ENCODE measurements at regions not wholly inside any gene's neighbourhood (a gene's known extent, or its start where the extent isn't known, plus 50 kb on each side); places are given as distances from the start of the nearest gene placed in this dataset.
"Not testable (repeated sequence)": the region's sequence is repeated elsewhere in the genome, so short reads cannot be mapped to it uniquely, and the experiment has no call there.

DNA sequence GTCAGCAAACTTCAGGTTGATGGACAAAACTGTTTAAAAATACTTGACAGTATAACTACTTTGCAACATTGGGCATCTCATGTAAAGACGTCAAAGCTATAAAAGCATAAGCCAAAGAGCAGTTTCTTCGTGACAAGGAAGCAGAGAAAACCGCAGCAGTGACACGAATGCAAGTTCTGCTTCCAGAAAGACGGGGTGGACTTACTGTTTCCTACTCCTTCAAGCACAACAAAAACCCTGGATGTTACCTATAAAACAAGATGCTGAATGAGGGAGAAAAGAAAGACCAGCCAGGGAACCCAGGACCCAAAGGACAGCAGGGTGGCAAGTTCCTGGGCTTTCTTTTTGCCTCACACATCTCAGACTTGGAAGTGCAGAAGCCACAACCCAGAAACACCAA, 98.0 kb downstream of the DLL1 start:
- FAIRE-seq = no peak

DNA sequence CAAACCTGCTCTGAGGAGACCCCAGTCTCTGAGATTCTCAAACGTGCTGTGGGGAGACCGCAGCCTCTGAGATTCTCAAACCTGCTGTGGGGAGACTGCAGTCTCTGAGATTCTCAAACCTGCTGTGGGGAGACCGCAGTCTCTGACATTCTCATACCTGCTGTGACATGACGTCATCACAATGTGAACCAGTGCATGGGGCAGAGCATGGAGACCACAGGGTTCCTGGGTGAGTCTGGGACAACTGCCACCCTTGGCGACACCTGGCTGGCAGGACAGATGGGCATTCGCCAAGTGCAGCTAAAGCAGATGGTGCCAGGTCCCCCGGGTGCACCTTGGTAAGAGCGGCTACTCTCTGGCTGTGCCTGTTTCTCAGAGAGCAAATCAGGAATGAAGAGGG, 98.8 kb downstream of the DLL1 start:
- not testable (repeated sequence) for FAIRE-seq

DNA sequence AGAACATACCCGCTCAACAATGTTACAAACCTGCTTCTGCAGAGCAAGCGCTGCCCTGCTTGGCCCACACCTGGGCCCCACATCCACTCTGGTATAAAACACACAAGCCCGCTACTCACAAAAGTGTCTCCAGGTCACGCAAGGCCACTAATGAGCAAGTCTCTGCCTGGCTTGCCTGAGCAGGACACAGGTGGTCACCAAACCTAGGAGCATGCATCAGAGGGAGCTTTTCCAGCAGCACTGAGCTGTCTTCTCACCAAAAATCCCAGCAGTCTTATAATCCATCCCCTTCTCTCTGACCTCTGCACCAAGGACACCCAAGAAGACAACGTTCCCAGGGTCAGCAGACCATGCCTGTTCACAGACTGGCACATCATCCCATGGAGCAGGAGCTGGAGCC, 100.8 kb downstream of the DLL1 start:
- FAIRE-seq = no peak

DNA sequence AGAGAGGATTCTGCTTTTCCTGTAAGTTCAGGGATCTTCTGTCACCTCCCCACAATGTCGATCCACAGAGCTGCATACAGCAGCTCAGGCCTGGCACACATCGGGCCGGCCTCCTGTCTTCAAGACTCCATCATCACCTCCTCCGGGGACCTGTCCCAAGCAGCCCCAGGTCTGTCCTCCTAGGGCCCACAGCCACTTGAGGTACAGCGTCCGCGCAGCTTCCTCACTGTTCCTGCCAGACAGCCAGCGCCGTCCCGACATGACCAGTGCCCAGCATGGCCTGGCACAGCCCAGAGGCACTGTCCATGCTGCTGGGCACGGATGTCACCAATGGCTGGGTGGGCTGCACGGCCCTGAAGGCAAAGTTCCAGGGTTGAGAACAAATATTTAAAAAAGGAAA, 101.6 kb downstream of the DLL1 start:
- no peak for FAIRE-seq

DNA sequence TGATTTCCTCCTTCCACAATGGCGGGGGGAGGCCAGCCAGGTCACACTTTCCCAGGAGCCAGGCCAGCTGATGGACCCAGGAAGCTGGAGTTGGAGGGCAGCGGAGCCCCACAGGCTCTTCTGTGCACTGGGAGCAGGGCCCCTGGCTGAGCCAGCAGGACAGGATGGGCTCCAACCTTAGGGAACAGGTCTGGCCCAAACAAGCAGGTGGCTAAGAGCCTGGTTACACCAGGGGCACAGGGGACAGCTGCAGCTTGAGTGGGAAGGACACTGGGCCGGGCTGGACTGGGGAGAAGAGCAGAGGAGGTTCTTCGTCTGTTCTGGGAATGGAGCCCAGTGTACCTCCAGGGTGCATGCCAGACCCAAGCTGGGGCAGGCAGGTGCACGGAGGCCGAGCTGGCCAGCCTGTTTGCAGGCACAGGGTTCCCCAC, 102.3 kb downstream of the DLL1 start:
- no peak for FAIRE-seq

DNA sequence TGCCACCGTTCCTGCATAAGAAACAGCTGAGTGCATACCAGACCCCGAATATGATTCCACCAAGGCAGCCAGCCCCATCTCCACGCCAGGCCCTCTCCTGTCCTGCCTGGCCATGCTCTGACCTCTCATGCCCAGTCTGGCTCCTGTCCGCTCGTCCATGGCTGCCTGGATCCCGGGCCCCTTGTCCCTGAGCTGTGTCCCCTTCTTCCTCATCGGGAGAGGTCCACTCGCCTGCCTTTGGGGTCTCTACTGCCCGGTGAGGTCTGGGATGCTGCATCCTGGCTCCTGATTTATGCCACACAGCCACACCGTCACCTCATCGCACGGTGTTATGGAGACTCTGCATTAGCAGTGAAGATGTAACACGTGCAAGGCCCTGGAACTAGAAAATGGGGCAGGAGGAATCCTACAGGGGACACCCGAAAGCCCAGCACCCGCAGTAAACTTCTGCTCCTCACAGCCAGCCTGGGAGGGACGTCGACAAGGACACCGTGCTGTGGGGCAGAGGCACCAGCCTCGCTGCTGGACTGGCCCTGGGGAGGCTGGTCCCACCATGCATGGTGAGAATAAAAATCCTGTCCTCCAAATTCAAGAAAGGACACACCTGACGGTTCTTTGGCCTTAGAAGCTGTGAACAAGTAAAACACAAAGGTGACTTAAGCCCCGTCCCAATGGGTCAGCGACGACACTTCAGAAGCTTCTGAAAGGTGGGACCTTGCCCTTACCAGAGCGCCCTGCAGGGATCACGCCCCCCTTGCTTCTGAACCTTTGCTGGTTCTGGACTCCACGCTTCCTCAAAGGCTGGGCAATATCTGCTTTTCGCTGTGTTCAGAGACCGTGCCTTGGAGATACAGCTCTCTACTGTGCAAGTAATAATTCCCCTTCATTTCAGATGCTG, 103.0 kb downstream of the DLL1 start:
- no peak for FAIRE-seq

DNA sequence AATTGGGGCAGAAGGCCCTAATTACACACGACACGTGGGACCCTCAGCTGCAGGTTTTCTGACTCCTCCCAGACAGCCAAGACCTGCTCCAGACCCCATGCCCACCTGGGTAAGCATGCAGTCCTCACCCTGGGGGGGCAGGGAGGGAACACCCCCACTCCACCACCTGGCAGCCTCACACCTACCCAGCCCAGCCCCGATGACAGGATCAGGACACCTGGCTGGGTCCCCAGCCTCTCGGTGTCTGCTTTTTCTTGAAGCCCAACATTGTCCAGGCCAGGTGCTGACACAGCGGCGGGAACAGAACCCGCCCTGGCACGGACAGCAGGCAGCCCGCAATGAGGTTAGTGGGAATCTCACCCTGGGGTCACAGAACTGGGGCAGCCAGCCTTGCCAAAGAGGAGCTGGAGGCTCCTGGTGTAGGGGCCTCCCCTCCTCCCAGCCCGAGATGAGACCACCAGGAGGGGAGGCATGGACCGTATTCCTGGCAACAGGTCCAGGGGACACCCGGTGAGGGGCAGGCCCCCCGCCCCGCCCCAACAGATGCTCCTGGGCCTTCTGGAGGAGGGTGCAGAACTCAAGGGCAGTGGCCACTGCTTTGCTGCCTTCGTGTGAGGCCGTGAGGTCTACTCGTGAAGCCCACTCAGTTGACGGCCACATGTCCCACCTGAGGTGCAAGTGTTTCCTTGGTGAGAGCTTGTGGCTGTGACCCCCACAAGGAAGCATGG, 103.8 kb downstream of the DLL1 start:
- no peak for FAIRE-seq

DNA sequence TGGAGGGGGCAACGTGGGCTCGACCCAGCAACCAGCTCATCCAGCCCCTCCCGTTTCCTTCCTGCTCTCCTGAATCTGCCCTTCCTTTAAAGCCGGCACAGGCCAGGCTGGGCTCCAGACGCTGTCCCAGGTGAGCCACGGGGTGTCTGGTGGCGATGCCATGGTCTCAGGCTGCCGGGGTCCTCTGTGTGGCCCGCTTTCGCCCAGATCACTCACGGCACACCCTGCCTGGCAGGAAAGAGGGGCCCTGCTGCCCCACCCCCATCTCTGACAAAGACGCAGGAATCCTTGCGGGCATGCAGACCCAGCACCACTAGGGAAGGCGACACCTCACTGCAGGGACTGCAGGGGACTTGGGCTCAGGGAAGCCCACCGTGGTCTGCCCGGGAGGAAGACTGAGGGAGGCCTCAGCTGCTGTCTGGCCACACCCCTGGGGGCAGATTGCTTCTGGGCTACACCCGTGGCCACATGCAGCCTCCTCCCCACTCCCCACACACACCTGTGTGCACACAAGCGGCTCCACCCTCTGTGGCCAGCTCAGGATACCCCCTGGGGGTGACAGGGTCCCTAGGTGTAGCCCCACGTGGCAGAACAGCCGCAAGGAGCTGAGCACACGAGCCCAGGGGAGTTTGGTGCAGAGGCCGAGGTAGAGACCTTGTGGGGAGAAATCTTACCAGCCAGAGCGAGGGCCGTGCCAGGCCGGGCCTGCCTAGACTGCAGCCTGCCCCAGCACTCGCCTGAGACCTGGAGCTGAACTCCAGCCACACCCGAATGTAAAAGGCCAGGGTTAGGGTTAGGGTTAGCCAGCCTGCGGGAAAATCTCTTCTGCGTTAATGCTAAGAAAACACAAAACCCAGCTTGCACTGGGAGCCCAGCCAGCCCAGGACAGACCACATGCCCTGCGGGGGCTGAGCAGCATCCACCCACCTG, 104.6 kb downstream of the DLL1 start:
- FAIRE-seq = no peak

DNA sequence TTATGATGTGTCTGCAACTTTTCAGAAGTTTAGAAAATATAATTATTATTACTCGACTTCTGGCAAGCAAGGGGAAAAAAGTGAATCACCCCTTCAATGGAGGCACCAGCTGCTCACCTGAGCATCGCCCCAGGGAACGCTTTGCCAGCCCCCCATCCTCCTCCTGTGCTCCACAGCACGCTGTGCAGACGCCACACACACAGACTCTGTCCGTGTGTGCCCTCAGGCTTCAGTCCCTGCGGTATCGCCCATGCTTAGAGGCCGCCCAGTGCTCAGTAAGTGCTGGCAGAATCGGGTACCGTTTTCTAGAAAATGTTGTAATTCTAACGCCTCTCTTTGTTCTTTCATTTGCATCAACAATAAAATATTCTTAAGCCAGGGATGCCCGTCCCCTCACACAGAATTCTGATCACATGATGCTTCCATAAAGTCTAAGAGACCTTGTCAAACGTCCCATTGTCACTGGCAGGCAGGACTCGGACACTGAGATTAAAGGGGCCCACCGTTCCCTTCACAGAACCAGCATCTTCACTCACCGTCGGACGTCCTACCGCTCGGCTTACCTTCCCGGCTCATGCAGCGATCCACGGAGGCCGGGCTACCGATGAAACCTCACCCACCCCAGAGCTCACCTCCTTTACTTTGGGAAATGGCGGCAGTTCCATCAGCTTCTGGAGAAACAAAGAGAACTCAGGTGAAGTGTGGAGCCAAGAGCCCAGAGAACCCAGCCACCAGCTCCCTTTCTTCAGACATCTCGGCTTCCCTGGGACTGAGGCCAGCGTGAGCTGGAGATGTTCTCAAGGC, 105.5 kb downstream of the DLL1 start:
- FAIRE-seq = no peak

DNA sequence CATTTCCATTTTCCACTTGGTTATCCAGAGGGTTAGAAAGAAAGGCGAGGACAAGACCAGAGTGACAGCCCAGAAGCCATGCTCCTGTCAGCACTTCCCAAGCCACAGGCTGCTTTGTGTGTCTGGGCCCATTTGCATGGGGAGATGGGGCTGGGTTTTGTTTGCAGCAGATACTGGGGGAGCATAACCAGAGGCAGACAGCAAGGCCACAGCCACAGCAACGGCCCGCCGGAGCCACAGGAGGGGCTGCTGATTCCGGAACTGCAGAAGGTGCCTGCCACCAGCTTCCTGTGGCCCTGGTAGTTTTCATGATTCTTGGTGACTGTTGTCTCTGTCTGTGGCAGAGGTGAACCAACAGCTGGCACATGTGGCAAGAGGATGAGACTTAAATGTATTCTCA, 106.6 kb downstream of the DLL1 start:
- no peak for FAIRE-seq

DNA sequence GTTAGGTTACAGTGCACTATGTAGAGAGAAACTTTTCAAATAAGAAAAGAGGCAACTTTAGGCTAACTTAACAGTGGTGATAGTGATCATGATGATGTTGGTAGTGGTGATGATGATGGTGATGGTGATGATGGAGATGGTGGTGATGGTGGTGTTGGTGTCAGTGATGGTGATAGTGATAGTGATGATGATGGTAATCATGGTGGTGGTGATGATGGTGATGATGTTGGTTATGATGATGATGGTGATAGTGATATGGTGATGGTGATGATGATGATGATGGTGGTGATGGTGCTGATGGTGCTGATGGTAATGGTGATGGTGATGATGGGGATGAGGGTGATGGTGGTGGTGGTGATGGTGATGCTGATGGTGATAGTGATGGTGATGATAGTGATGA, 107.4 kb downstream of the DLL1 start:
- no peak for FAIRE-seq

DNA sequence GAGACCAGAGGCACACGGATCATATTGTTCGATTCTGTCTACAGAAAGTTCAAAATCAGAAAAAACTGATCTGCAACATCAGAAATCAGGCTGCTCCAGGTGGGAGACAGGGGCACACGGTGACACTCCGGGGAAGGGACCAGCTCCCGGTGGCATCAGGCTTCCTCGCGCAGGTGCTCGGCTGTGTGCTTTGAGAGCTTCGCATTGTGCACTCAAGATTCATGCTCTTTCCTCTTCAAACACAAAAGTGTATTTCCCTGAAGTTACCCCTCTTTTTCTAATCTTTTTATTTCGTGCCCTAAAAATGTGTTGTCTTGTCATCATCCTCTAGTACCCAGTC, 108.1 kb downstream of the DLL1 start:
- no peak for FAIRE-seq

DNA sequence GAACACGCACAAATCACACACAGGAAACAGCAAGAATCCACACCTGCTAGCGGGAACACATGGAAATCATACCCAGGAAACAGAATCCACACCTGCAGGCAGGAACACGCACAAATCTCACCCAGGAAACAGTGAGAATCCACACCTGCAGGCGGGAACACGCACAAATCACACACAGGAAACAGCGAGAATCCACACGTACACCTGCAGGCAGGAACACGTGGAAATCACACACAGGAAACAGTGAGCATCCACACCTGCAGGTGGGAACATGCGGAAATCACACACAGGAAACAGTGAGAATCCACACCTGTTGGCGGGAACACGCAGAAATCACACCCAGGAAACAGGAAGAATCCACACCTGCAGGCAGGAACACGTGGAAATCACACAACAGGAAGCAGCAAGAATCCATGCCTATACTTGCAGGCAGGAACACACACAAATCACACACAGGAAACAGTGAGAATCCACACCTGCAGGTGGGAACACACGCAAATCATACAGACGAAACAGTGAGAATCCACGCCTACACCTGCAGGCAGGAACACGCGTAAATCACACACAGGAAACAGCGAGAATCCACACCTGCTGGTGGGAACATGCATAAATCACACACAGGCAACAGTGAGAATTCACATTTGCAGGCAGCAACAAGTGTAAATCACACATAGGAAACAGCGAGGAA, 108.6 kb downstream of the DLL1 start:
- no peak for FAIRE-seq

DNA sequence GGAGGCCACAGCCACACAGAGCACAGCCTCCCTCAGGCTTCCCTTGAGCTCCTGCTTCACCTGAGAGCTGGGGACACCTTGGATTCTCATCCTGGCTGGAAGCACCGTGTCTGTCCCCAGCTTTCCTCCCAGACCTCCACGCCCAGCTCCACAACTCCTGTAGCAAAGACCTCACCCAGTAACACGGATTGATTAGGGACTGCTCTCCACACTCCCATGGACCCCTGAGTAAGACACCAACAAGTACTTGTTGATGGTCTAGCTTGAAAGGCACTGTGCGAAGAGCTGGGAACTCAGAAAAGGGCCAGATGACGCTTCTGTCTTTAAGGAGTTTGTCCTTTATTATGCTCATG, 109.6 kb downstream of the DLL1 start:
- no peak for FAIRE-seq

DNA sequence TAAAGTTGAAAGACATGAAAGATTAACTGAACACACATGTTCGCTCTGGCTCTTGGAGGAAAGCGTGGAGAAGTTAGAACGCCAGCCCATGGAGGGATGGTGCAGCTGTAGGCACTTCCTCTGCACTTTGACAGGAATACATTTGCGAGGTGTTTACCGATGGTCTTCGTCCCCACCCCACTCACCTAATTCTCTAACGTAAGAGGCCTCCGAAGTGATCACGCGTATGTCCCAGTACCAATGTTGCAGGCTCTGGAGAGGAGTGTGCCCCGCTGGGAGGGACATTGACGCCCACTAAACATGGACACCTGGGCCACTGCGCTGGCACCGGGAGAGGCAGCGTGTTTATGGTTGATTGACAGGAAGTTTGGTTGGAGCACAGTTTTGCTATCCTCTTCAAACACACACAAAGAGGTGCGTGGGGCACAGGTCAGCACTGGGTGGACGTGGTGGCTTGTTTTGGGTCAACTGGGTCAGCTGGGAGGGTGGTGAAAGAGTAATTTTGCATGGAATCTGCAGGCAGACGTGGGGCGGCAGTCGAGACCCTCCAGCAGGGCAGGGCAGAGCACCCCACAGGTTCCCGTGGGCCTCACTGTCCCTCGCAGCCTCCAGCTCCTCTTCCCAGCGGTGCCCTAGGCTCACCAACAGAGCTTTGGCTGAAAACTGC, 110.1 kb downstream of the DLL1 start:
- FAIRE-seq = no peak

DNA sequence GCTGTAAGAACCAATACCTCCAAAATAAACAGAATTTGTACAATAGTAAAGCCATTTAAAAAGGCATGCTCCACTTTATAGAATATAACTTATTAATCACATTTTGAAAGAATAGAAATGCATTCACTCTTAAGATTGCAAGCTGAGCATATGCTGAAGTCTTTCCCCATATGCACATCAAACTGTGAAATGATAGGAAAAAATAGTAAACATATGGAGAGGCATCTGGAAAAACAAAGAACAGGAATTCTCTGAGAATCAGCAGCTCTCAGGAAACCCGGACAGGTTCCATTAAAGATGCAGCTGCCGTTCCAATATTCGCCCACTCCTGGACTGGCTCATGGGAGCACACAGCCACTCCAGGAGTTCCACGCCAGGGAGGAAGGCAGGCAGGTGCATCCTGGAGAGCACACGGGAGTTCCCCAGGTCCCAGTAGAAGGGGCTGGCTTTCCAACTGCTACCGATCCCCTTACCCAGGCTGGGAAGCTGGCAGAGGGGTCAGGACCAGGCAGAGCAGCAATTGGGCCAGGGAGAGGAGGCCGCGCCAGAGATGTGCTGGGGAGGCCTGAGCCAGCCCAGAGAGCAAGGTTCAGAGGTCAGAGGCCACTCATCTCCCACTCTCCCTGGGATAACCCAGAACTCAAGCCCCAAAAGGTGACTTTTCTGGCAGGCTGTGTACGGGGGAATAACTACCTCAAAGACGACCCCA, 111.1 kb downstream of the DLL1 start:
- no peak for FAIRE-seq

DNA sequence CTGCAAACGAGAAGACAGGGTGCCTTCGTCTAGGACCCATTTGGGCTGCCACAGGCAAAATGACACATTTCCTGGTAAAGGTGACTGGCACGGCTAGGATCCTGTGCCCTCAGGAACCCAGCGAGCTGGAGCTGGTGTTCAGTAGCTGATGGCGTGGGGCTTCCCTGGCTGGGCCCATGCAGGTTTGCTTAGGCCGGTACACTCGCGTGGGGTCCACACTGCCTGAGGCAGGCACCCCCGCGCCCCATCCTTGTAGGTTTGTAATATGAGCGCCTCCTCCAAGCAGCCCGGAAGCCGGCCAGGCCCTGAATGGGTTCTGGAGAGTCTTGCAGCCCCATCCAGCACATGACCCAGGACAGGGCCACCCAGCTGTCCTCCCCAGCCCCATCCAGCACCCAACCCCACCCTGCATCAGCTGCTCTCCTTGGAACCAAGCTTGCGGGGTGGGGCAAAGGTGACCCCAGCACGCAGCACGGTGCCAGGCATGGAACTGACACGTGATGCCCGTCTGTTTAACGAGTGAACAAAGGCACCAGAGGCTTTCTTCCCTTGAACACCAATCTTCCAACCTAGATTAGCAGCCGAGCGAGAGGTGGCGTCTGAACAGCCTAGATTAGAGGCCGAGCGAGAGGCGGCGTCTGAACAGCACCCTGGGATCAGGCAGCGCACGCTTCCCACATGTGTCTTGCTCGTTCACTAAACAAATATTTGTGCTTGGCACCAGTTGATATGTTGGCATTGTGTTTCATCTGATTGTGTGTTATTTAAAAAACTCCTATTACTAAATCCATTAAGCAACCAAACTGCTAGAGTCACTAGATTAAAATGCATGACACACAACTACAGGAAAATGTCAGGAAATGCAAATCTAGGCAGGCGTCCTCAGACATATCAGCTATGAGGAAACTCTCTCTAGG, 112.1 kb downstream of the DLL1 start:
- peak; percentile 90 for FAIRE-seq

DNA sequence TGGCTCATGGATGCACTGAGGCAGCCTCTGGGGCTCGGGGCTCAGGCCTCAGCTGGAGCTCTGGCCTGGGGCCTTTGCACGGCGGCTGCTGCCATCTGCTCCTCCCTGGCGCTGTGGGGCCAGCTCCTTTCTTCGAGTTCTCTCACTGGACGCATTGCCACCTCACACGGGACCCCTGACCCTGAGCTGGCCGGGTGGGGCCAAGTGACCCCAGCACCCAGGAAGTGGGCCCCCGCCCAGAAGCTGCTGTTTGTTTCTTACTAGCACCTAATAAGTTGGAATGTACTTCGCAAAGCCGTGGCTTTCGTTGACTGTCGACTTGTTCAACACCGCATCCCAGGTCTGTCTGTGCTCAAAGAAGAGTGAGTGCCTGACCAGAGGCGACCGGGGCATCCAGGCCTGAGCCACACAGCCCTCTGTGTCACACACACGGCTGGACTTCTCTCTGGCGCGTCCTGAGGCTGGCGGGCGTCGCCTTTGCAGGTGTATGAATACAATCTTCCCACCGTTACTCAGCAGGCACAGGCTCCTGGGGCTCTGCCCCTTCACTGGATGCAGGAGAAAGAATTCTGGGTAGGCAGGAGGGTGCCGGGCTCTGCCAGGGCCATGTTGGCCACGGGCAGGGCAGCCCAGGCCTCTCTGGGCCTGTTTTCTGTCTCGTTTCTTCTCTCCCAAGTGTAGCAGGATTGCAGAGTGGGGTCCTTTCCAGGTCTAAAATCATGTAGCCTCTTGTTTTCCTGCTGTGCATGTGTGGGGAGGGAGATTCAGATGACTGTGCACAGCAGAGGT, 112.9 kb downstream of the DLL1 start:
- FAIRE-seq = no peak
